Kidney (tissue), 13 donors: ENCODE measurements at regions not wholly inside any gene's neighbourhood (a gene's known extent, or its start where the extent isn't known, plus 50 kb on each side); places are given as distances from the start of the nearest gene placed in this dataset.
A peak's percentile ranks its signal among the peaks of the same experiment; 100 is the strongest.

Source experiments
- DNase-seq, 5 donors: peaks; one replicate each; pipeline ENCODE4 v3.0.0-alpha.2; 2013 to 2020
- FAIRE-seq: peaks from 2 replicates; lab custom pipeline; 2012; peaks lifted over from hg19 to GRCh38; lab: Jason Lieb, UNC
- H3K27ac ChIP-seq, 2 donors: one replicate each; pipeline ENCODE4 v1.7.0; 2013; ENCODE audit warnings: low read depth in 2 of 2, low read length in 2 of 2, inconsistent platforms in 1 of 2
- H3K27me3 ChIP-seq: one replicate; pipeline ENCODE4 v1.7.1; 2013; ENCODE audit warnings: low read length, inconsistent platforms; ENCODE audit not compliant: control insufficient read depth, insufficient read depth
- H3K36me3 ChIP-seq, 3 donors: one replicate each; pipeline versions ENCODE4 v1.7.0 to v1.7.1; 2013; ENCODE audit warnings: low read length in 3 of 3, control low read depth in 1 of 3, inconsistent platforms in 1 of 3; ENCODE audit not compliant: insufficient read depth in 3 of 3, control insufficient read depth in 2 of 3
- H3K4me1 ChIP-seq, 3 donors: one replicate each; pipeline versions ENCODE4 v1.7.0 to v1.7.1; 2013; ENCODE audit warnings: low read length in 3 of 3, inconsistent platforms in 1 of 3, low read depth in 1 of 3; ENCODE audit not compliant: control insufficient read depth in 2 of 3, insufficient read depth in 2 of 3
- H3K4me3 ChIP-seq, 3 donors: one replicate each; pipeline versions ENCODE4 v1.7.0 to v1.8.1; 2013; ENCODE audit warnings: low read length in 3 of 3, control low read depth in 1 of 3, inconsistent platforms in 1 of 3
- H3K9ac ChIP-seq, 3 donors: one replicate each; pipeline versions ENCODE4 v1.7.0 to v1.7.1; 2013; ENCODE audit warnings: low read length in 3 of 3, control low read depth in 1 of 3, inconsistent platforms in 1 of 3
- H3K9me3 ChIP-seq, 3 donors: one replicate each; pipeline versions ENCODE4 v1.7.0 to v1.7.1; 2013; ENCODE audit warnings: low read length in 3 of 3, control low read depth in 1 of 3, inconsistent platforms in 1 of 3; ENCODE audit not compliant: control insufficient read depth in 2 of 3, insufficient read depth in 1 of 3
- CTCF ChIP-seq: IDR thresholded peaks from 3 replicates; pipeline ENCODE4 v1.5.1; 2012; ENCODE audit warnings: mild to moderate bottlenecking, moderate library complexity, borderline replicate concordance; ENCODE audit not compliant: insufficient read depth; ENCODE audit errors: extremely low read depth
- intact Hi-C: fragments of 100-400 bp; cut with DNase I; formaldehyde crosslinking; loops from one replicate; pipeline ENCODE4 v1.11.1; 2022
- donor health status: control.
- donor health status: control.
- donor health status: control.
- donor health status: control.
- donor health status: control.
- donor health status: DM: yes; HTN: yes; CAD: no.
- donor health status: Normal renal cell carcinoma (clear cell type).

- H3K27me3 ChIP-seq: no peaks in the 10 kb centered on the region
- no peaks in the 10 kb centered on the region for H3K36me3 ChIP-seq
- FAIRE-seq (no peak), DNase-seq (no peak)
- H3K9me3 ChIP-seq: no peaks in the 10 kb centered on the region
- intact Hi-C loops: no loop called here
- H3K9ac ChIP-seq: no peak overlapping the region
- TF ChIP-seq CTCF: no peak
- no peak overlapping the region for H3K27ac ChIP-seq
- no peak overlapping the region for H3K4me3 ChIP-seq
- no peaks in the 10 kb centered on the region for H3K4me1 ChIP-seq
Measured at GRCh38 chr12:25651931-25652330, 98.8 kb upstream of the LMNTD1 start.

- Histone ChIP-seq H3K9ac (no peak overlapping the region), H3K36me3 (no peaks in the 10 kb centered on the region), H3K27me3 (no peaks in the 10 kb centered on the region), H3K4me3 (no peak overlapping the region), H3K4me1 (no peaks in the 10 kb centered on the region), H3K9me3 (no peaks in the 10 kb centered on the region), H3K27ac (no peak overlapping the region)
- intact Hi-C loops: no loop called here
- FAIRE-seq (no peak), DNase-seq (no peak)
- no peak for TF ChIP-seq CTCF
Measured at GRCh38 chr12:25652371-25652770, 99.3 kb upstream of the LMNTD1 start.

- no peak for FAIRE-seq
Measured at GRCh38 chr12:25653487-25654175, 100.5 kb upstream of the LMNTD1 start.

More at GRCh38 chr12:25653487-25654175, 100.5 kb upstream of the LMNTD1 start:
- Histone ChIP-seq H3K27ac (no peak overlapping the region), H3K4me3 (no peak overlapping the region), H3K9ac (no peak overlapping the region), H3K9me3 (no peaks in the 10 kb centered on the region), H3K27me3 (no peaks in the 10 kb centered on the region), H3K36me3 (no peaks in the 10 kb centered on the region), H3K4me1 (no peaks in the 10 kb centered on the region)
- peak in 1 of 5 donors; percentile 69 for DNase-seq
- intact Hi-C loops: no loop called here
- no peak for TF ChIP-seq CTCF
